Stimulated activated memory B cell treated with anti-CD40 and anti-IgM and Interleukin-4, amounts not matched to agents 10 μg/mL and 1 μg/mL and 100 μg/mL, for 72 hours (primary cell): ENCODE measurements at regions not wholly inside any gene's neighbourhood (a gene's known extent, or its start where the extent isn't known, plus 50 kb on each side); places are given as distances from the start of the nearest gene placed in this dataset.

Source experiments
- ATAC-seq: fragments of 150-1000 bp; cut with Tn5 transposase; 2 replicates; pipeline ENCODE4 v1.10.0; 2021
- H3K27ac Mint-ChIP-seq: one replicate; pipeline ENCODE4 v1.8.0; 2022; ENCODE audit warnings: mild to moderate bottlenecking, mixed read lengths
- H3K27me3 Mint-ChIP-seq: one replicate; pipeline ENCODE4 v1.8.0; 2022; ENCODE audit warnings: mixed read lengths
- H3K36me3 Mint-ChIP-seq: one replicate; pipeline ENCODE4 v1.8.0; 2022; ENCODE audit warnings: mixed read lengths
- H3K4me1 Mint-ChIP-seq: one replicate; pipeline ENCODE4 v1.8.0; 2022; ENCODE audit warnings: mixed read lengths
- H3K4me3 Mint-ChIP-seq: one replicate; pipeline ENCODE4 v1.8.0; 2022; ENCODE audit warnings: mild to moderate bottlenecking, moderate library complexity, mixed read lengths
- H3K9me3 Mint-ChIP-seq: one replicate; pipeline ENCODE4 v1.8.0; 2022; ENCODE audit warnings: mixed read lengths

- Mint-ChIP-seq H3K36me3 (no peaks in the 10 kb centered on the region), H3K4me1 (no peaks in the 10 kb centered on the region), H3K27me3 (no peaks in the 10 kb centered on the region), H3K9me3 (peaks cover 2% of the 10 kb centered on the region), H3K27ac (no peak overlapping the region), H3K4me3 (no peak overlapping the region)
- no peak for ATAC-seq
Observed at GRCh38 chr2:217285926-217286325, 426.1 kb upstream of the TNP1 start.

- Mint-ChIP-seq H3K27ac (no peak overlapping the region), H3K4me3 (no peak overlapping the region), H3K36me3 (no peaks in the 10 kb centered on the region)
Observed at GRCh38 chr2:217283460-217283859, 423.6 kb upstream of the TNP1 start.

GRCh38 chr2:217282531-217282930, 422.7 kb upstream of the TNP1 start:
- Mint-ChIP-seq H3K4me3 (no peak overlapping the region), H3K9me3 (peaks cover 2% of the 10 kb centered on the region), H3K27ac (no peak overlapping the region), H3K27me3 (peaks cover 6% of the 10 kb centered on the region), H3K36me3 (no peaks in the 10 kb centered on the region), H3K4me1 (no peaks in the 10 kb centered on the region)
- ATAC-seq = no peak

More at GRCh38 chr2:217283460-217283859, 423.6 kb upstream of the TNP1 start:
- Mint-ChIP-seq H3K27me3 (peaks cover 3% of the 10 kb centered on the region), H3K4me1 (no peaks in the 10 kb centered on the region), H3K9me3 (peaks cover 2% of the 10 kb centered on the region)
- ATAC-seq = no peak

DNA sequence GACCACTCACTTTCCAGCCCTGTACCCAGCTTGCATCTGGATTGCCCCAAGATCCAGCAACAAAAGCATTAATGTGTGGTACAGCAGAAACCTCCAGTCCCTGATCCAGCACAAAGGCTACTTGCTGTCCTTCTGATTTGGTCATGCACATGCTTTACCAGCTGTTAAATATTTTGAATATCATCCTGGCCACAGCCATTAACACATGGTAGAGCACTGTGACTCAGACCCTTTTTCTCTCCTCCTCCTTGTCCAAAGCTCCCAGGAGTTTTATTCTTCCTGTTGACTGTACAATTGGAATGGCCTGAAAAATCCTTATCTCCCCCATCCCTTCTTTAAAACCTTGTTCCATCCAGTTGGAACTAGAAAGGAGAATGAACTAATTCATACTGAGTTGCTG, 419.7 kb upstream of the TNP1 start:
- ATAC-seq = no peak
- peaks cover 10% of the 10 kb centered on the region for H3K27me3 Mint-ChIP-seq
- H3K4me3 Mint-ChIP-seq = no peak overlapping the region
- no peak overlapping the region for H3K27ac Mint-ChIP-seq
- H3K4me1 Mint-ChIP-seq = no peaks in the 10 kb centered on the region
- H3K36me3 Mint-ChIP-seq = no peaks in the 10 kb centered on the region
- no peaks in the 10 kb centered on the region for H3K9me3 Mint-ChIP-seq

GRCh38 chr2:217279140-217279539, 419.3 kb upstream of the TNP1 start:
- Mint-ChIP-seq H3K27me3 (peaks cover 14% of the 10 kb centered on the region), H3K4me1 (no peaks in the 10 kb centered on the region), H3K9me3 (no peaks in the 10 kb centered on the region), H3K27ac (no peak overlapping the region), H3K4me3 (no peak overlapping the region), H3K36me3 (no peaks in the 10 kb centered on the region)
- ATAC-seq = no peak

DNA sequence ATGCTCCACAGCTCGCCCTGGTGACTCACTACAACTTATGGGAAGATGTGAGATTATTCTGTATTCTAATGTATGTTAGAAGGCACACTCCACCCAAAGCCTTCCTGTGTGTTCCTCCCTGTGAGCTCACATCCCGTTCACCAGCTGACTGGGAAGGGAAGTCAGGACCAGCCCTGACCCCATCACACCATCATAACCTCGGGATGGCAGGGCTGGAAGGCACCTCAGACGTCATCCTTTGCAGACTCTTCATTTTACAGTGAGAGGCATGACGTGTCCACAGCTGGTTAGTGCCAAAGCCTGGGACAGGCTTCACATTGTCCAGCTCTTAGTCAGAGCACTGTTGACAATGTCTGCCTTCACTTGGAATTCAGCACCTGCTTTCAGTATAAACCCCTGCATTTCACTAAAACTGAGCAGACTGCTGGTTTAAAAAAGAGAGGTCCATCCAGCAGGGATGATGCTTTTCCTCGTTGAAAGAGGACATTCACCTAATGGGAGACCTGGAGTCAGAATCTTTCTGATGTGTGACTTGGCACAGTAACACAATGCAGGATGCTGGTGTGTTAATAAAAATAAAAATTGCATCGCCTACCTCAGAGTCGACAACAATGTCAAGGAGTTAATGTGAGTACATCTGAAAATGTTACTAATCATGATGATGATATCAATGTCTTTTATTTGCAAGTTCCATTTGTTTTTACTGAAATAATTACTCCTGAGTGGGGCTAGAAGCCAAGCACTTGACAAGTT, 418.0 kb upstream of the TNP1 start:
- H3K4me1 Mint-ChIP-seq = no peaks in the 10 kb centered on the region
- peaks cover 16% of the 10 kb centered on the region for H3K27me3 Mint-ChIP-seq
- ATAC-seq = no peak
- no peaks in the 10 kb centered on the region for H3K9me3 Mint-ChIP-seq
- no peaks in the 10 kb centered on the region for H3K36me3 Mint-ChIP-seq
- no peak overlapping the region for H3K4me3 Mint-ChIP-seq
- no peak overlapping the region for H3K27ac Mint-ChIP-seq

- Mint-ChIP-seq H3K36me3 (no peaks in the 10 kb centered on the region), H3K4me3 (no peak overlapping the region), H3K4me1 (no peaks in the 10 kb centered on the region), H3K27me3 (peaks cover 16% of the 10 kb centered on the region), H3K9me3 (no peaks in the 10 kb centered on the region), H3K27ac (no peak overlapping the region)
- no peak for ATAC-seq
Observed at GRCh38 chr2:217276433-217276832, 416.6 kb upstream of the TNP1 start.

DNA sequence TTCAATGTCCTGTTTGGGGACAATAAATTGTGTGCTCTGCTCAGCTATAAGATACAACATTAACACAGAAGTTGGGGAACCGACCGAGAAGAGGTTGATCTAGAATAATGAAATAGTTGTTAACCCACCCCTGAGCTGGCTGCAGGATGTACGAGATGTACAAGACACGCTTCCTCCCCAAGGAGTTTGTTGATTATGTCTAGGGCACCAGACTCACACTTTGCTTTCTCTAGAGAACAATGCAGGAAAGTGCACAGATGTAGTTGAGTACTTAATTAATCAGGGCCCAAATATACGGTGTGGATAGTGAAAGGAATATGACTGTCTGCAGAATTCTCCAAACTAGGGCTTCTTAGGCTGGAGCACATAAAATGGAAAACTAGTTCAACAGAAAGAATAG, 415.2 kb upstream of the TNP1 start:
- no peaks in the 10 kb centered on the region for H3K36me3 Mint-ChIP-seq
- H3K27ac Mint-ChIP-seq = no peak overlapping the region
- no peak overlapping the region for H3K4me3 Mint-ChIP-seq
- no peaks in the 10 kb centered on the region for H3K4me1 Mint-ChIP-seq
- H3K27me3 Mint-ChIP-seq = peaks cover 22% of the 10 kb centered on the region
- ATAC-seq = no peak
- no peaks in the 10 kb centered on the region for H3K9me3 Mint-ChIP-seq

DNA sequence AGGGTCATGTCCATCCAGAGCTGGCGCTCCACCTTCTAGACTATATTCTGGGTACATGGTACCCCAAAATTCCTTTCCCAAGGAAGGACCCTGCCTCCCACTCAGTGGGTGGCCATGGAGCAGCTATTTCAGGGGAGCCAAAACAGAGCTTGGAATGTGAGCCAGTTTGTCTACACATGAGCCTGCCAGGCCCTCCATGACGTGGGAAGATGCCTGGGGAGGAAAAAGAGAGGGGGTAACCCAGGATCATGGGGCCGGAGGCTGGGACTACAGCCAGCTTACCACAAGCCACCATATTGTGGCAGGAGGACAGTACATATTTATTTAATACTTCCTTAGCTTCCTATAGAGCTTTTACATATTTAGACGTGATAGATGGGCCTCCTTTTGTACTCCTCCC, 414.7 kb upstream of the TNP1 start:
- no peak for ATAC-seq
- H3K36me3 Mint-ChIP-seq = no peaks in the 10 kb centered on the region
- no peak overlapping the region for H3K4me3 Mint-ChIP-seq
- peaks cover 27% of the 10 kb centered on the region for H3K27me3 Mint-ChIP-seq
- H3K9me3 Mint-ChIP-seq = no peaks in the 10 kb centered on the region
- no peak overlapping the region for H3K27ac Mint-ChIP-seq
- no peaks in the 10 kb centered on the region for H3K4me1 Mint-ChIP-seq

DNA sequence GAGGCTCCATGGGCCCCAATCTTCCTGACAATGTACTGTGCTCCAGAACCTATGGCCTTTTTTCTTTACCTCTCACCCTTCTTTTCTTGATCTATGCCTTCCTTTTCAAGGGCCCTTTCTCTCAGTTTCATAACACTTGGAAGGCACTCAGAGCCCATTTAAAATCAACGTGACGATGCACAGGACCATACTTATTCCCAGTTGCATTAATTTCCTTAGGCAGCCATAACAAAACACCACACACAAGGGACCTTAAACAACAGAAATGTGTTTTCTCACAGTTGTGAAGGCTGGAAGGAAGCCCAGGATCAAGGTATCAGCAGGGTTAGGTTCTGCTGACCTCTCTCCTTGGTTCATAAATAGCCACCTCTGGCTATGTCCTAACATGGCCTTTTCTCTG, 414.0 kb upstream of the TNP1 start:
- no peaks in the 10 kb centered on the region for H3K9me3 Mint-ChIP-seq
- H3K4me3 Mint-ChIP-seq = no peak overlapping the region
- no peak for ATAC-seq
- no peak overlapping the region for H3K27ac Mint-ChIP-seq
- H3K4me1 Mint-ChIP-seq = no peaks in the 10 kb centered on the region
- H3K27me3 Mint-ChIP-seq = peaks cover 34% of the 10 kb centered on the region
- H3K36me3 Mint-ChIP-seq = no peaks in the 10 kb centered on the region

GRCh38 chr2:217273162-217273561, 413.3 kb upstream of the TNP1 start:
- ATAC-seq = no peak
- no peak overlapping the region for H3K27ac Mint-ChIP-seq
- H3K4me3 Mint-ChIP-seq = no peak overlapping the region
- no peaks in the 10 kb centered on the region for H3K9me3 Mint-ChIP-seq
- H3K4me1 Mint-ChIP-seq = no peaks in the 10 kb centered on the region
- H3K36me3 Mint-ChIP-seq = no peaks in the 10 kb centered on the region
- H3K27me3 Mint-ChIP-seq = peaks cover 32% of the 10 kb centered on the region

- H3K4me1 Mint-ChIP-seq = no peaks in the 10 kb centered on the region
- H3K36me3 Mint-ChIP-seq = no peaks in the 10 kb centered on the region
- no peak overlapping the region for H3K27ac Mint-ChIP-seq
- peaks cover 4% of the 10 kb centered on the region for H3K9me3 Mint-ChIP-seq
- ATAC-seq = no peak
- peaks cover 31% of the 10 kb centered on the region for H3K27me3 Mint-ChIP-seq
- H3K4me3 Mint-ChIP-seq = no peak overlapping the region
Observed at GRCh38 chr2:217271813-217272212, 411.9 kb upstream of the TNP1 start.

DNA sequence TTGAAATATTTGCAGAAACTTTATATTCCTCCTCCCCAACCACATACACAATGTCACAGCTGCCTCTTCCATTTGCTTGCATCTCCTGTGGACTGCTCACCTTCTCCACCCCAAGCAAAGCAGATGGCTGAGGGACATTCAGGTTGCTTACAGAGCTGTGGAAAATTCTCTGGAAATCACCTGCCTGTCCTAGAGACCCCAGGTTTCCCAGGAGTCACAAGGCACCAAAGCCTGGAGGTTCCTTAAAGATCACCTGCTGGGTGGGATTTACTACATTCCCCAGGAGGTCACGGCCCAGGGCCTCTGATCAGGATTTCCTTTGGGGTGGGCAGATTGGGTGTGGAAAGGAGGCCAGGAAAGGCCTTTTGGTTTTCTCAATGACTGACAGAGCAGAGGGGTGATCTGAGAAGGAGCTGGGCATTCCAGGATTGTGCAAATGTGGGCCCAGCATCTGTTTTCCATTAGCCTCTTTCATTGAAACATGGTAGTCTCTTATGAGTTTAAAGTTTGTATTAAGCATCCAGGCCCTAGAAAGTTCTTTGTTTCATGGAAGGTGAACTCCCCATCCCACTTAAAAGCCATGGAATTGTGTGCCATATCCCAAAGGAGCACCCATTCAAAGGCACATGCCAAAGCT, 410.7 kb upstream of the TNP1 start:
- Mint-ChIP-seq H3K27ac (no peak overlapping the region), H3K36me3 (no peaks in the 10 kb centered on the region), H3K4me3 (no peak overlapping the region), H3K27me3 (peaks cover 31% of the 10 kb centered on the region), H3K9me3 (peaks cover 4% of the 10 kb centered on the region), H3K4me1 (no peaks in the 10 kb centered on the region)
- ATAC-seq = no peak

GRCh38 chr2:217269701-217270484, 410.0 kb upstream of the TNP1 start:
- H3K4me1 Mint-ChIP-seq = no peaks in the 10 kb centered on the region
- no peak for ATAC-seq
- H3K27me3 Mint-ChIP-seq = peaks cover 32% of the 10 kb centered on the region
- peaks cover 4% of the 10 kb centered on the region for H3K9me3 Mint-ChIP-seq
- H3K27ac Mint-ChIP-seq = no peak overlapping the region
- H3K4me3 Mint-ChIP-seq = no peak overlapping the region
- no peaks in the 10 kb centered on the region for H3K36me3 Mint-ChIP-seq

- no peak for ATAC-seq
- no peak overlapping the region for H3K4me3 Mint-ChIP-seq
Observed at GRCh38 chr2:217268978-217269377, 409.1 kb upstream of the TNP1 start.

GRCh38 chr2:217267758-217268157, 407.9 kb upstream of the TNP1 start:
- Mint-ChIP-seq H3K4me1 (no peaks in the 10 kb centered on the region), H3K36me3 (no peaks in the 10 kb centered on the region), H3K4me3 (no peak overlapping the region), H3K9me3 (peaks cover 4% of the 10 kb centered on the region), H3K27ac (no peak overlapping the region), H3K27me3 (peaks cover 37% of the 10 kb centered on the region)
- ATAC-seq = no peak

More at GRCh38 chr2:217268978-217269377, 409.1 kb upstream of the TNP1 start:
- H3K36me3 Mint-ChIP-seq = no peaks in the 10 kb centered on the region
- H3K27ac Mint-ChIP-seq = no peak overlapping the region
- H3K9me3 Mint-ChIP-seq = peaks cover 4% of the 10 kb centered on the region
- peaks cover 32% of the 10 kb centered on the region for H3K27me3 Mint-ChIP-seq
- H3K4me1 Mint-ChIP-seq = no peaks in the 10 kb centered on the region
